HK-2 (cell line): ENCODE measurements at regions not wholly inside any gene's neighbourhood (a gene's known extent, or its start where the extent isn't known, plus 50 kb on each side); places are given as distances from the start of the nearest gene placed in this dataset.

Source experiments
- DNase-seq: peaks from one replicate; pipeline ENCODE4 v3.0.0-alpha.2; 2018; ENCODE audit not compliant: unreplicated experiment

GRCh38 chr6:142500250-142500786 is 198.5 kb downstream of the ADGRG6 start:
- DNase-seq, result no peak

- no peak for DNase-seq
Measured at GRCh38 chr6:142501795-142502194, 200.0 kb downstream of the ADGRG6 start.

- DNase-seq, result no peak
Measured at GRCh38 chr6:142507065-142507464, 205.3 kb downstream of the ADGRG6 start.

- DNase-seq, result no peak
Measured at GRCh38 chr6:142510211-142510610, 208.4 kb downstream of the ADGRG6 start.

GRCh38 chr6:142518126-142518525 is 216.3 kb downstream of the ADGRG6 start:
- DNase-seq, result no peak

- no peak for DNase-seq
Measured at GRCh38 chr6:142518761-142519160, 217.0 kb downstream of the ADGRG6 start.

- DNase-seq, result no peak
Measured at GRCh38 chr6:142521791-142522190, 220.0 kb downstream of the ADGRG6 start.

- DNase-seq, result no peak
Measured at GRCh38 chr6:142523515-142524375, 221.9 kb downstream of the ADGRG6 start.

- DNase-seq, result peak; percentile 23
Measured at GRCh38 chr6:142530566-142530965, 228.8 kb downstream of the ADGRG6 start.

GRCh38 chr6:142531727-142532126 is 229.9 kb downstream of the ADGRG6 start:
- peak; percentile 42 for DNase-seq

GRCh38 chr6:142534076-142534475 is 232.3 kb downstream of the ADGRG6 start:
- no peak for DNase-seq

- DNase-seq, result no peak
Measured at GRCh38 chr6:142534484-142534883, 232.7 kb downstream of the ADGRG6 start.

- DNase-seq, result no peak
Measured at GRCh38 chr6:142537612-142538478, 236.0 kb downstream of the ADGRG6 start.

GRCh38 chr6:142542704-142543233 is 241.0 kb downstream of the ADGRG6 start:
- DNase-seq, result peak; percentile 41

GRCh38 chr6:142543606-142544005 is 241.8 kb downstream of the ADGRG6 start:
- no peak for DNase-seq

- no peak for DNase-seq
Measured at GRCh38 chr6:142544199-142544838, 242.5 kb downstream of the ADGRG6 start.

- DNase-seq, result no peak
Measured at GRCh38 chr6:142545147-142545546, 243.3 kb downstream of the ADGRG6 start.

- DNase-seq, result no peak
Measured at GRCh38 chr6:142548566-142548965, 246.8 kb downstream of the ADGRG6 start.

GRCh38 chr6:142550310-142551063 is 248.7 kb downstream of the ADGRG6 start:
- DNase-seq, result no peak

GRCh38 chr6:142551274-142551811 is 249.5 kb downstream of the ADGRG6 start:
- DNase-seq, result peak; percentile 70

GRCh38 chr6:142558786-142559185 is 257.0 kb downstream of the ADGRG6 start:
- no peak for DNase-seq
